Neural crest cell (in vitro differentiated cells): ENCODE measurements at regions not wholly inside any gene's neighbourhood (a gene's known extent, or its start where the extent isn't known, plus 50 kb on each side); places are given as distances from the start of the nearest gene placed in this dataset.

ENCODE experiments used
- DNase-seq: peaks from one replicate; pipeline ENCODE4 v3.0.0; 2021; ENCODE audit warnings: low read depth, mixed read lengths, low spot score
- H3K27ac Mint-ChIP-seq: one replicate; pipeline ENCODE4 v1.8.0; 2021; ENCODE audit warnings: mild to moderate bottlenecking, mixed read lengths; ENCODE audit not compliant: unreplicated experiment
- H3K27me3 Mint-ChIP-seq: 2 replicates; pipeline ENCODE4 v1.8.0; 2021; ENCODE audit warnings: low read depth, mild to moderate bottlenecking, mixed read lengths
- H3K36me3 Mint-ChIP-seq: 2 replicates; pipeline ENCODE4 v1.8.0; 2021; ENCODE audit warnings: low read depth, mild to moderate bottlenecking, mixed read lengths
- H3K4me1 Mint-ChIP-seq: 2 replicates; pipeline ENCODE4 v1.8.0; 2021; ENCODE audit warnings: mixed read lengths
- H3K4me3 Mint-ChIP-seq: one replicate; pipeline ENCODE4 v1.8.0; 2021; ENCODE audit warnings: mild to moderate bottlenecking, mixed read lengths
- H3K9me3 Mint-ChIP-seq: 2 replicates; pipeline ENCODE4 v1.8.0; 2021; ENCODE audit warnings: mixed read lengths
- CTCF ChIP-seq: fragments of 200-600 bp; sonication (generic); conservative IDR thresholded peaks from 2 replicates; pipeline ENCODE4 v1.5.0; 2021; ENCODE audit warnings: antibody characterized with exemption, mild to moderate bottlenecking

GRCh38 chr5:56532466-56532865, 282.9 kb upstream of the MAP3K1 start:
- TF ChIP-seq CTCF, result no peak
- Mint-ChIP-seq H3K4me1 (no peaks in the 10 kb centered on the region), H3K27ac (no peak overlapping the region), H3K4me3 (no peak overlapping the region), H3K36me3 (no peaks in the 10 kb centered on the region), H3K9me3 (peaks cover 2% of the 10 kb centered on the region), H3K27me3 (no peaks in the 10 kb centered on the region)
- DNase-seq, result no peak

GRCh38 chr5:56530626-56531138, 284.7 kb upstream of the MAP3K1 start:
- Mint-ChIP-seq H3K9me3 (no peaks in the 10 kb centered on the region), H3K36me3 (no peaks in the 10 kb centered on the region), H3K27ac (no peak overlapping the region), H3K27me3 (no peaks in the 10 kb centered on the region), H3K4me3 (no peak overlapping the region), H3K4me1 (no peaks in the 10 kb centered on the region)
- DNase-seq, result no peak
- no peak for TF ChIP-seq CTCF

GRCh38 chr5:56529666-56530430, 285.5 kb upstream of the MAP3K1 start:
- Mint-ChIP-seq H3K27ac (no peak overlapping the region), H3K4me3 (no peak overlapping the region), H3K27me3 (no peaks in the 10 kb centered on the region), H3K9me3 (no peaks in the 10 kb centered on the region), H3K36me3 (no peaks in the 10 kb centered on the region), H3K4me1 (no peaks in the 10 kb centered on the region)
- DNase-seq, result no peak
- no peak for TF ChIP-seq CTCF

- no peak overlapping the region for H3K27ac Mint-ChIP-seq
- no peak overlapping the region for H3K4me3 Mint-ChIP-seq
- H3K27me3 Mint-ChIP-seq, result no peaks in the 10 kb centered on the region
- H3K9me3 Mint-ChIP-seq, result no peaks in the 10 kb centered on the region
- H3K36me3 Mint-ChIP-seq, result no peaks in the 10 kb centered on the region
- no peak for DNase-seq
- no peak for TF ChIP-seq CTCF
- peaks cover 24% of the 10 kb centered on the region for H3K4me1 Mint-ChIP-seq
Measured at GRCh38 chr5:56527174-56527573, 288.2 kb upstream of the MAP3K1 start.

- TF ChIP-seq CTCF, result no peak
- no peaks in the 10 kb centered on the region for H3K36me3 Mint-ChIP-seq
- no peak overlapping the region for H3K27ac Mint-ChIP-seq
- no peak overlapping the region for H3K4me3 Mint-ChIP-seq
- H3K27me3 Mint-ChIP-seq, result no peaks in the 10 kb centered on the region
- peaks cover 29% of the 10 kb centered on the region for H3K4me1 Mint-ChIP-seq
- no peaks in the 10 kb centered on the region for H3K9me3 Mint-ChIP-seq
- DNase-seq, result no peak
Measured at GRCh38 chr5:56525113-56525512, 290.2 kb upstream of the MAP3K1 start.
